ENCODE measurements at regions not wholly inside any gene's neighbourhood (a gene's known extent, or its start where the extent isn't known, plus 50 kb on each side); places are given as distances from the start of the nearest gene placed in this dataset.

GRCh38 chr4:125008676-125009075 is 296.1 kb upstream of the ANKRD50 start:
- TF ChIP-seq CEBPB (IDR thresholded peaks at IDR 0.05; ENCODE audit: low read depth, low read length) (no peak), CTCF (IDR thresholded peaks at IDR 0.05; ENCODE audit: control extremely low read depth in 1 of 3, insufficient read depth in 1 of 3, low read depth in 1 of 3, low read length in 3 of 3) (no peak), CBX5 (IDR thresholded peaks at IDR 0.05; ENCODE audit: low read depth, low read length) (no peak), NANOG (IDR thresholded peaks at IDR 0.05; ENCODE audit: insufficient read depth, low read depth, low read length, poor library complexity, severe bottlenecking) (no peak), TBP (IDR thresholded peaks at IDR 0.05; ENCODE audit: low read depth, low read length) (no peak), RAD21 (IDR thresholded peaks at IDR 0.05 in 1 of 2, conservative IDR thresholded peaks at IDR 0.05 in 1 of 2; ENCODE audit: low read depth in 2 of 2, low read length in 2 of 2) (no peak), EGR1 (IDR thresholded peaks at IDR 0.05; ENCODE audit: borderline replicate concordance, low read depth, low read length) (no peak), RBBP5 (IDR thresholded peaks at IDR 0.05; ENCODE audit: borderline replicate concordance, low read depth, low read length) (no peak), KDM1A (IDR thresholded peaks at IDR 0.05; ENCODE audit: borderline replicate concordance, low read length) (no peak), EP300 (IDR thresholded peaks at IDR 0.05; ENCODE audit: borderline replicate concordance in 1 of 2, low read depth in 2 of 2, low read length in 2 of 2) (no peak), POLR2AphosphoS5 (IDR thresholded peaks at IDR 0.05; ENCODE audit: low read depth, low read length) (no peak), POLR2A (IDR thresholded peaks at IDR 0.05; ENCODE audit: control extremely low read depth in 1 of 2, low read depth in 2 of 2, low read length in 2 of 2) (no peak)
- TF ChIP-seq, protein P1, sequence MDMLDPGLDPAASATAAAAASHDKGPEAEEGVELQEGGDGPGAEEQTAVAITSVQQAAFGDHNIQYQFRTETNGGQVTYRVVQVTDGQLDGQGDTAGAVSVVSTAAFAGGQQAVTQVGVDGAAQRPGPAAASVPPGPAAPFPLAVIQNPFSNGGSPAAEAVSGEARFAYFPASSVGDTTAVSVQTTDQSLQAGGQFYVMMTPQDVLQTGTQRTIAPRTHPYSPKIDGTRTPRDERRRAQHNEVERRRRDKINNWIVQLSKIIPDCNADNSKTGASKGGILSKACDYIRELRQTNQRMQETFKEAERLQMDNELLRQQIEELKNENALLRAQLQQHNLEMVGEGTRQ (IDR thresholded peaks at IDR 0.05; ENCODE audit: low read length), result no peak

All from H1 (cell line).